Sigmoid colon (tissue), 4 donors: ENCODE measurements at regions not wholly inside any gene's neighbourhood (a gene's known extent, or its start where the extent isn't known, plus 50 kb on each side); places are given as distances from the start of the nearest gene placed in this dataset.

Experiments
- POLR2A ChIP-seq, 2 donors: fragments of 450-650 bp; IDR thresholded peaks; one replicate each; pipeline ENCODE4 v1.6.1; 2016; ENCODE audit warnings: antibody characterized with exemption in 2 of 2, mild to moderate bottlenecking in 2 of 2, moderate library complexity in 2 of 2
- POLR2AphosphoS5 ChIP-seq, 4 donors: sonication (generic); formaldehyde crosslinking; IDR thresholded peaks; one replicate each; pipeline ENCODE4 v1.6.1; 2017; ENCODE audit warnings: antibody characterized with exemption in 4 of 4
- TF ChIP-seq, protein P1 (sequence below), 4 experiments: fragments of 450-650 bp in 3 of 4; fragments of 200-600 bp in 1 of 4; IDR thresholded peaks; one replicate each; pipeline ENCODE4 v1.5.1; 2016 to 2019; ENCODE audit warnings: antibody characterized with exemption in 4 of 4, mild to moderate bottlenecking in 3 of 4, moderate library complexity in 2 of 4

DNA sequence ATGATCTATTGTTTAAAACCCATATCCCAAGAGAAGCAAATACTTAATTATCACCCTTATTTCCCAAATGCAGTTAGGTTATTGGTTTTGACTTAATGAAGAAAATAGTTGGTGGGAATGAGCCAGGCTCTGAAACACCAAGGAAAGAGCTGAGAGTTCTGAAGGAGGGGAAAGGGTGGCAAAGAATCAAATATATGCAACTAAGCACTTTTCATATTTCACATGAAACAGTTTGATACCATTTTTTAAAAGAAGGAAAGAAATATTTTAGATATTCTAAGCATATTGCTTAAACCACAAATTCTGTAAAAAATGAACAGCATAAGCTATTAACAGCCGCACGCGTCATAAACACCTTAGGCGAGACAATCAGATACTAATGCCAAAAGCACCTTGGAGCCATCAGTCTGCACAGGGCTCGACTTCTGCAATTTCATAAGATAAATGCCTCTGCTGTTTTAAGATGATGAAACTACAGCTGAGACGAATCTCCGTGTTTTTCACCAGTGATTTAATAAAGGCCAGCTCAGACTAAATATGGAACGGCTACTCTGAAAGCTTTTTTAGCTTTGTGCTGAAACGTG is 371.7 kb downstream of the EN1 start:
- TF ChIP-seq, protein P1, sequence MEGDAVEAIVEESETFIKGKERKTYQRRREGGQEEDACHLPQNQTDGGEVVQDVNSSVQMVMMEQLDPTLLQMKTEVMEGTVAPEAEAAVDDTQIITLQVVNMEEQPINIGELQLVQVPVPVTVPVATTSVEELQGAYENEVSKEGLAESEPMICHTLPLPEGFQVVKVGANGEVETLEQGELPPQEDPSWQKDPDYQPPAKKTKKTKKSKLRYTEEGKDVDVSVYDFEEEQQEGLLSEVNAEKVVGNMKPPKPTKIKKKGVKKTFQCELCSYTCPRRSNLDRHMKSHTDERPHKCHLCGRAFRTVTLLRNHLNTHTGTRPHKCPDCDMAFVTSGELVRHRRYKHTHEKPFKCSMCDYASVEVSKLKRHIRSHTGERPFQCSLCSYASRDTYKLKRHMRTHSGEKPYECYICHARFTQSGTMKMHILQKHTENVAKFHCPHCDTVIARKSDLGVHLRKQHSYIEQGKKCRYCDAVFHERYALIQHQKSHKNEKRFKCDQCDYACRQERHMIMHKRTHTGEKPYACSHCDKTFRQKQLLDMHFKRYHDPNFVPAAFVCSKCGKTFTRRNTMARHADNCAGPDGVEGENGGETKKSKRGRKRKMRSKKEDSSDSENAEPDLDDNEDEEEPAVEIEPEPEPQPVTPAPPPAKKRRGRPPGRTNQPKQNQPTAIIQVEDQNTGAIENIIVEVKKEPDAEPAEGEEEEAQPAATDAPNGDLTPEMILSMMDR (IDR thresholded peaks at IDR 0.05), result no peak
- no peak for TF ChIP-seq POLR2AphosphoS5 (IDR thresholded peaks at IDR 0.05)
- no peak for TF ChIP-seq POLR2A (IDR thresholded peaks at IDR 0.05)
